Mesenchymal stem cell (in vitro differentiated cells and primary cell): ENCODE measurements at regions not wholly inside any gene's neighbourhood (a gene's known extent, or its start where the extent isn't known, plus 50 kb on each side); places are given as distances from the start of the nearest gene placed in this dataset.

Experiments used
- DNase-seq: peaks from one replicate; pipeline ENCODE4 v3.0.0-alpha.2; 2013
- H2AFZ ChIP-seq: one replicate; pipeline ENCODE4 v1.6.1; 2013; ENCODE audit warnings: low read depth, mild to moderate bottlenecking, control low read depth, inconsistent platforms, low read length, moderate library complexity
- H2AK5ac ChIP-seq: 2 replicates; pipeline ENCODE4 v1.6.1; 2013; ENCODE audit warnings: low read length, moderate library complexity, mild to moderate bottlenecking, inconsistent platforms; ENCODE audit not compliant: severe bottlenecking
- H2BK120ac ChIP-seq: one replicate; pipeline ENCODE4 v1.6.1; 2013; ENCODE audit warnings: low read depth, mild to moderate bottlenecking, inconsistent platforms, low read length, moderate library complexity
- H2BK12ac ChIP-seq, 2 experiments: one replicate each; pipeline ENCODE4 v1.6.1; 2013; ENCODE audit warnings: inconsistent platforms in 2 of 2, low read length in 2 of 2, mild to moderate bottlenecking in 2 of 2, moderate library complexity in 2 of 2, control low read depth in 1 of 2
- H2BK15ac ChIP-seq: one replicate; pipeline ENCODE4 v1.6.1; 2013; ENCODE audit warnings: mild to moderate bottlenecking, low read depth, inconsistent platforms; ENCODE audit not compliant: poor library complexity, severe bottlenecking
- H2BK5ac ChIP-seq: 2 replicates; pipeline ENCODE4 v1.6.1; 2013; ENCODE audit warnings: low read depth, mild to moderate bottlenecking, low read length, control low read depth, inconsistent platforms; ENCODE audit not compliant: poor library complexity, severe bottlenecking
- H3K14ac ChIP-seq, 2 experiments: one replicate each; pipeline ENCODE4 v1.6.1; 2013; ENCODE audit warnings: inconsistent platforms in 2 of 2, low read length in 2 of 2, control low read depth in 1 of 2, mild to moderate bottlenecking in 1 of 2, moderate library complexity in 1 of 2
- H3K18ac ChIP-seq, 2 experiments: one replicate each; pipeline ENCODE4 v1.6.1; 2013; ENCODE audit warnings: inconsistent platforms in 2 of 2, low read length in 2 of 2, control low read depth in 1 of 2, low read depth in 1 of 2, mild to moderate bottlenecking in 1 of 2
- H3K23ac ChIP-seq, 2 experiments: one replicate each; pipeline ENCODE4 v1.6.1; 2013; ENCODE audit warnings: inconsistent platforms in 2 of 2, low read length in 2 of 2, mild to moderate bottlenecking in 2 of 2, moderate library complexity in 2 of 2, control low read depth in 1 of 2
- H3K27ac ChIP-seq: 2 replicates; pipeline ENCODE4 v1.5.1; 2013; ENCODE audit warnings: mild to moderate bottlenecking, moderate library complexity, low read length, control low read depth, inconsistent platforms; ENCODE audit not compliant: poor library complexity, severe bottlenecking
- H3K27me3 ChIP-seq, 2 experiments: 2 replicates each; pipeline versions ENCODE4 v1.6.1 to v1.7.0; 2013; ENCODE audit warnings: low read length in 2 of 2, mild to moderate bottlenecking in 2 of 2, moderate library complexity in 2 of 2, control low read depth in 1 of 2, inconsistent platforms in 1 of 2; ENCODE audit not compliant: control insufficient read depth in 1 of 2, insufficient read depth in 1 of 2
- H3K36me3 ChIP-seq, 2 experiments: 2 replicates each; pipeline versions ENCODE4 v1.6.1 to v1.7.0; 2013; ENCODE audit warnings: low read length in 2 of 2, control low read depth in 1 of 2, inconsistent platforms in 1 of 2, low read depth in 1 of 2, mild to moderate bottlenecking in 1 of 2; ENCODE audit not compliant: insufficient read depth in 2 of 2, control insufficient read depth in 1 of 2
- H3K4ac ChIP-seq, 2 experiments: one replicate each; pipeline ENCODE4 v1.6.1; 2013; ENCODE audit warnings: inconsistent platforms in 2 of 2, low read length in 2 of 2, mild to moderate bottlenecking in 2 of 2, moderate library complexity in 2 of 2, control low read depth in 1 of 2, low read depth in 1 of 2
- H3K4me1 ChIP-seq: 2 replicates; pipeline ENCODE4 v1.6.1; 2013; ENCODE audit warnings: low read depth, low read length, control low read depth; ENCODE audit not compliant: control insufficient read depth, insufficient read depth
- H3K4me2 ChIP-seq: 2 replicates; pipeline ENCODE4 v1.6.1; 2013; ENCODE audit warnings: low read length, mild to moderate bottlenecking, inconsistent platforms; ENCODE audit not compliant: poor library complexity, severe bottlenecking
- H3K4me3 ChIP-seq, 2 experiments: 2 replicates each; pipeline versions ENCODE4 v1.5.1 to v1.7.0; 2013; ENCODE audit warnings: low read length in 2 of 2, mild to moderate bottlenecking in 2 of 2, control low read depth in 1 of 2, low read depth in 1 of 2; ENCODE audit not compliant: insufficient read depth in 1 of 2
- H3K79me1 ChIP-seq: replicated peaks from 2 replicates; pipeline ENCODE4 v1.6.1; 2013; ENCODE audit warnings: mild to moderate bottlenecking, control low read depth, low read length, inconsistent platforms; ENCODE audit not compliant: poor library complexity, severe bottlenecking
- H3K9ac ChIP-seq: 2 replicates; pipeline ENCODE4 v1.7.0; 2013; ENCODE audit warnings: mild to moderate bottlenecking, low read length, moderate library complexity
- H3K9me3 ChIP-seq: 2 replicates; pipeline ENCODE4 v1.7.0; 2013; ENCODE audit warnings: mild to moderate bottlenecking, low read length; ENCODE audit not compliant: control insufficient read depth
- H4K8ac ChIP-seq: one replicate; pipeline ENCODE4 v1.6.1; 2013; ENCODE audit warnings: inconsistent platforms, mild to moderate bottlenecking, low read length, moderate library complexity
- H4K91ac ChIP-seq: one replicate; pipeline ENCODE4 v1.6.1; 2013; ENCODE audit warnings: mild to moderate bottlenecking, low read length, inconsistent platforms
- WGBS: methylation state at CpG from one replicate; pipeline ENCODE4 v1.1.7; 2013; ENCODE audit warnings: mixed read lengths; 5-methylcytosine and 5-hydroxymethylcytosine counted together

DNA sequence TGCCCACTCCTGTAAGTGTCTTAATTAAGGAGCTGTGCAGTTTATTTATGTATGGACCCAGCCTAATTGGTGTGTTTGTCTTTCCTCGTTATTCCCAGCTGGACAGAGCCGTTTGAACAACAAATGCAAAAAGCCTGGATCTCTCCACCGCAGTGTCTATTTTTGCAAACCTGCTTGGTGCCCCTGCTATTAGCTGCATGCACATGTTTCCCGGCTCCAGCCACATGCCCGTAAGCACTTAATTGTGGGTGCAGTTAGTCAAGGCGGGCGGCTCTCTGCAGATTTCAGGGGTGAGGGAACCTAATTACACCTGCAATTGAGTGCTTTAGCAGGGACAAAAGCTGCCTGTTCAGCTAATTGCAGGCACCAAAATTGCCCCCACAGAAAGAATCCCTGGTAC is 74.0 kb upstream of the GSE1 start:
- 94% methylated on average over 7 of the region's 7 CpGs for WGBS
- Histone ChIP-seq H3K4ac (no peak overlapping the region), H2AFZ (no peak overlapping the region), H3K79me1 (peaks cover 13% of the 10 kb centered on the region), H3K27ac (no peak overlapping the region), H3K18ac (no peak overlapping the region), H4K91ac (no peak overlapping the region), H3K4me1 (peaks cover 20% of the 10 kb centered on the region), H2BK15ac (no peak overlapping the region), H3K4me2 (no peak overlapping the region), H4K8ac (no peak overlapping the region), H2BK120ac (no peak overlapping the region), H3K4me3 (no peak overlapping the region), H3K14ac (no peak overlapping the region), H2BK12ac (no peak overlapping the region), H3K9me3 (peaks cover 8% of the 10 kb centered on the region), H2BK5ac (no peak overlapping the region), H3K23ac (no peak overlapping the region), H3K9ac (no peak overlapping the region), H3K36me3 (peaks cover 0 to 7% of the 10 kb centered on the region in 2 experiments), H3K27me3 (no peaks in the 10 kb centered on the region), H2AK5ac (no peak overlapping the region)
- DNase-seq = no peak

DNA sequence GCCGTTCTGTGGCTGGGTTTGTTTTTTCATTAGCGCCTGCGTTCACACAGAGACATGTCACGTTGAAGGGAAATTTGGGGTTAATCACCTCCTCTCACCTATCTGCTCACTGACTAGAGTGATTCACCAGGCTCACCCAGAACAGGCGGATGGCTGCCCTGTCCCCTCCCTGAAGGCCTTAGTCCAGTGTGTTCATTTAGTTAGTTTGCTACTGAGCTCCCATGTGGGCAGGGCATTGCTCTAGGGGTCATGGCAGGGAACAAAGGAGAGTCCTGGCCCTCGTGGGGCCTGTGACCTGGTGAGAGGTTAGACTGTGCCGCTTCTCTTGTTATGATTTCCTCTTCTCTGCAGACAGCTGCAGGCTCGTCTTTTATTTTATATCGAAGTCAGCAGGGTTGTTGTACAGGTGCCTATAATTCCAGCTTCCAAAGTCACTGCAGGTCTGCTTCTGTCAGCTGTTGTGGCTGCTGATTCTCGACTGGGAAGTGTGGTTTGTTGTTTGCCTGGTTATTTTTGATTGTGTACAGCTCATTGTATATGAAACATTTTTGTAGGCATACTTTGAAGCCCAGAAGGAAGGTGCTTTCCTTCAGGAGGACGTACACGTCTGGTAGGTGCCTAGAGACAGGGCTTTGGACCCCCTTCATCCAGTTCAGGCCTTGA is 73.4 kb upstream of the GSE1 start:
- Histone ChIP-seq H3K4ac (no peak overlapping the region), H4K91ac (no peak overlapping the region), H3K14ac (no peak overlapping the region), H3K4me2 (no peak overlapping the region), H2AK5ac (no peak overlapping the region), H4K8ac (no peak overlapping the region), H2BK5ac (no peak overlapping the region), H2AFZ (no peak overlapping the region), H3K18ac (no peak overlapping the region), H2BK120ac (no peak overlapping the region), H3K79me1 (peaks cover 11% of the 10 kb centered on the region), H3K27ac (no peak overlapping the region), H3K36me3 (peaks cover 0 to 7% of the 10 kb centered on the region in 2 experiments), H3K27me3 (no peaks in the 10 kb centered on the region), H3K4me3 (no peak overlapping the region), H3K9ac (no peak overlapping the region), H3K23ac (no peak overlapping the region), H2BK12ac (no peak overlapping the region), H3K4me1 (peaks cover 20% of the 10 kb centered on the region), H3K9me3 (peaks cover 8% of the 10 kb centered on the region), H2BK15ac (no peak overlapping the region)
- DNase-seq = no peak
- WGBS = 95% methylated on average over 12 of the region's 12 CpGs

DNA sequence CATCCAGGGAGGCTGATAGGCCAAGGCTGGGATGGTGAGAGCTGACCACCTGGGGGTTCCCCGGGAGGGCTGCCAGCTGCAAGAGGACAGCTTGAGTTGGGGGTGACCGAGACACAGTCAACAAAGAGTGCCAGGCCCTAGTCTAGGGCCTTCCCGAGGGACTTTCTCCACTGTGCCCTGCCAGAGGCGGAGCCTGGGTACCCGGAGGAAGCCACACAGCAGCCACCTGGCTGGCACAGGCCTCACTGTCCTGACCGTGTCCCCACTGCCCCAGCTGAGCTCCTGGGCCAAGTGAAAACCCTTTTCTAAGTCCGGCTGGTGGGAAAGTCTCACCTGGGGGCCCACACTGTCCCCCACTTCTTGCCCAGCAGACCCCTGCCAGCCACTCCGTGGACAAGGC is 71.9 kb upstream of the GSE1 start:
- no peak overlapping the region for H2BK5ac ChIP-seq
- peak overlapping the region; percentile 8 for H2BK120ac ChIP-seq
- DNase-seq = no peak
- peak overlapping the region in 1 of 2 experiments; percentile 10 for H2BK12ac ChIP-seq
- H3K27me3 ChIP-seq = no peaks in the 10 kb centered on the region
- 96% methylated on average over 8 of the region's 8 CpGs for WGBS
- no peak overlapping the region for H2AFZ ChIP-seq
- H3K36me3 ChIP-seq = peaks cover 0 to 7% of the 10 kb centered on the region in 2 experiments
- H3K18ac ChIP-seq = peak overlapping the region in 1 of 2 experiments; percentile 62
- no peak overlapping the region for H2AK5ac ChIP-seq
- H3K27ac ChIP-seq = no peak overlapping the region
- peak overlapping the region in 1 of 2 experiments; percentile 99 for H3K14ac ChIP-seq
- no peak overlapping the region for H3K4me2 ChIP-seq
- no peak overlapping the region for H4K8ac ChIP-seq
- no peak overlapping the region for H3K4ac ChIP-seq
- peak overlapping the region; percentile 25 for H4K91ac ChIP-seq
- H3K79me1 ChIP-seq = peaks cover 8% of the 10 kb centered on the region
- no peak overlapping the region for H3K9ac ChIP-seq
- H3K23ac ChIP-seq = no peak overlapping the region
- no peak overlapping the region for H2BK15ac ChIP-seq
- H3K4me3 ChIP-seq = no peak overlapping the region
- peaks cover 17% of the 10 kb centered on the region for H3K4me1 ChIP-seq
- H3K9me3 ChIP-seq = peaks cover 8% of the 10 kb centered on the region

DNA sequence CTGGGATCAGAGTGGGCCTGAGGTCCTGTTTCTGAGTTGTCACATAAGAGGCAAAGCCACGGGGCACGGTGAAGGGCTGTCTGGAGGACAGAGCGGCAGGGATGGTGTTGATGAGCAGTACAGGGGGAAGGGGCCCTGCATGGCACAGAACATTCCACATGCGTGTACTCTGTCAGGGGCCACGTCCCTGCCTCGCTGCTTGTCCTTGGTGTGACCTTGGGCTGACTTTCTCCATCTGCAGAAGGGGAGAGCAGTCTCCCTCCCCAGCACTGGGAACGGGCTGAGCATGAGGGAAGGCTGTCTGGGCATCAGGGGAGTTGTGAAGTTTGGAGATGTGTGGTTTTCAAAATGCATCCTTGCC is 71.5 kb upstream of the GSE1 start:
- WGBS = 83% methylated on average over 7 of the region's 7 CpGs
- H2BK15ac ChIP-seq = no peak overlapping the region
- H3K9ac ChIP-seq = no peak overlapping the region
- H3K79me1 ChIP-seq = peaks cover 8% of the 10 kb centered on the region
- H2BK120ac ChIP-seq = peak overlapping the region; percentile 8
- H3K36me3 ChIP-seq = peaks cover 0 to 4% of the 10 kb centered on the region in 2 experiments
- no peak overlapping the region for H3K23ac ChIP-seq
- H3K18ac ChIP-seq = peak overlapping the region in 1 of 2 experiments; percentile 62
- H3K27ac ChIP-seq = no peak overlapping the region
- peaks cover 8% of the 10 kb centered on the region for H3K9me3 ChIP-seq
- H3K4me2 ChIP-seq = no peak overlapping the region
- H3K27me3 ChIP-seq = no peaks in the 10 kb centered on the region
- peaks cover 14% of the 10 kb centered on the region for H3K4me1 ChIP-seq
- H4K8ac ChIP-seq = peak overlapping the region; percentile 31
- H2AK5ac ChIP-seq = no peak overlapping the region
- H3K4me3 ChIP-seq = no peak overlapping the region
- no peak for DNase-seq
- H2BK5ac ChIP-seq = no peak overlapping the region
- peak overlapping the region in 1 of 2 experiments; percentile 99 for H3K14ac ChIP-seq
- H4K91ac ChIP-seq = peak overlapping the region; percentile 25
- H2BK12ac ChIP-seq = peak overlapping the region in 1 of 2 experiments; percentile 10
- H3K4ac ChIP-seq = peak overlapping the region in 1 of 2 experiments; percentile 31
- no peak overlapping the region for H2AFZ ChIP-seq
